ENCODE measurements at regions not wholly inside any gene's neighbourhood (a gene's known extent, or its start where the extent isn't known, plus 50 kb on each side); places are given as distances from the start of the nearest gene placed in this dataset.

- Mint-ChIP-seq H3K9me3 (peaks cover 5 to 15% of the 10 kb centered on the region in 2 experiments), H3K4me3 (no peak overlapping the region), H3K27me3 (ENCODE audit: low read depth) (no peaks in the 10 kb centered on the region), H3K36me3 (ENCODE audit: insufficient read depth in 1 of 3, low read depth in 3 of 3) (peaks cover 2 to 21% (median 4%) of the 10 kb centered on the region in 3 experiments; a peak in 4 of 7 replicates), H3K27ac (peak overlapping the region in 1 of 3 experiments; percentile 37; a peak in 3 of 7 replicates), H3K4me1 (peaks cover 18 to 25% of the 10 kb centered on the region in 2 experiments)
- H3K18ac ChIP-seq (ENCODE audit: insufficient read length, low read depth, low read length) = no peak overlapping the region
- no peak overlapping the region for H3K9ac ChIP-seq (ENCODE audit: extremely low read depth, insufficient read length, low read length)
- no peak overlapping the region for H3K27ac ChIP-seq (ENCODE audit: insufficient read length, low read depth, low read length)
- H2AK5ac ChIP-seq (ENCODE audit: insufficient read length, low read length) = no peak overlapping the region
- no peaks in the 10 kb centered on the region for H3K79me2 ChIP-seq (ENCODE audit: insufficient read depth, low read length)
- H3K14ac ChIP-seq (ENCODE audit: insufficient read depth, low read length) = no peak overlapping the region
- H4K5ac ChIP-seq (ENCODE audit: insufficient read length, low read depth, low read length) = no peak overlapping the region
- H2BK5ac ChIP-seq (ENCODE audit: insufficient read length, low read length) = no peak overlapping the region
- no peak overlapping the region for H2BK12ac ChIP-seq (ENCODE audit: insufficient read length, low read depth, low read length)
- no peak overlapping the region for H3K23ac ChIP-seq (ENCODE audit: insufficient read length, low read depth, low read length)
- peaks cover 3% of the 10 kb centered on the region; the same call in 1 of the 2 replicates for H3K4me1 ChIP-seq (ENCODE audit: insufficient read depth, low read length)
- no CpG with 5 or more reads among the region's 1 CpG for WGBS (ENCODE audit: extremely low coverage, insufficient read length, low lambda C conversion rate)
- TF ChIP-seq CTCF (conservative IDR thresholded peaks at IDR 0.05) = no peak
- no peak overlapping the region for H4K91ac ChIP-seq (ENCODE audit: insufficient read length, low read depth, low read length)
- H2BK15ac ChIP-seq (ENCODE audit: low read depth, low read length) = no peak overlapping the region
- H4K8ac ChIP-seq (replicated peaks; ENCODE audit: insufficient read length, low read depth, low read length) = no peak overlapping the region
- H3T11ph ChIP-seq (ENCODE audit: low read length) = no peak overlapping the region
- no peak for DNase-seq
- no peak overlapping the region for H2BK20ac ChIP-seq (ENCODE audit: low read depth, low read length, poor library complexity, severe bottlenecking)
- H3K4ac ChIP-seq (ENCODE audit: low read depth, low read length) = no peak overlapping the region
- H4K20me1 ChIP-seq (ENCODE audit: control insufficient read depth, insufficient read depth, insufficient read length) = no peaks in the 10 kb centered on the region
- H2AFZ ChIP-seq (ENCODE audit: low read length) = no peak overlapping the region
- H3K27me3 ChIP-seq (ENCODE audit: insufficient read depth, low read length) = no peaks in the 10 kb centered on the region
- no peak overlapping the region for H3K56ac ChIP-seq (ENCODE audit: insufficient read length, low read depth, low read length)
- H3K79me1 ChIP-seq (ENCODE audit: insufficient read depth, low read depth, low read length, poor library complexity, severe bottlenecking) = no peaks in the 10 kb centered on the region
- H3K23me2 ChIP-seq (ENCODE audit: insufficient read length, low read depth, low read length, poor library complexity, severe bottlenecking) = no peaks in the 10 kb centered on the region
- no peak overlapping the region for H2BK120ac ChIP-seq (ENCODE audit: low read depth, low read length, poor library complexity, severe bottlenecking)
- no peak overlapping the region for H3K4me2 ChIP-seq (ENCODE audit: insufficient read depth, insufficient read length, low read length)
- no peaks in the 10 kb centered on the region for H3K9me3 ChIP-seq (ENCODE audit: control insufficient read depth, low read depth, low read length)
Observed at GRCh38 chr7:114363292-114363691, 51.3 kb upstream of the FOXP2 start.
